ENCODE measurements at regions not wholly inside any gene's neighbourhood (a gene's known extent, or its start where the extent isn't known, plus 50 kb on each side); places are given as distances from the start of the nearest gene placed in this dataset.

DNA sequence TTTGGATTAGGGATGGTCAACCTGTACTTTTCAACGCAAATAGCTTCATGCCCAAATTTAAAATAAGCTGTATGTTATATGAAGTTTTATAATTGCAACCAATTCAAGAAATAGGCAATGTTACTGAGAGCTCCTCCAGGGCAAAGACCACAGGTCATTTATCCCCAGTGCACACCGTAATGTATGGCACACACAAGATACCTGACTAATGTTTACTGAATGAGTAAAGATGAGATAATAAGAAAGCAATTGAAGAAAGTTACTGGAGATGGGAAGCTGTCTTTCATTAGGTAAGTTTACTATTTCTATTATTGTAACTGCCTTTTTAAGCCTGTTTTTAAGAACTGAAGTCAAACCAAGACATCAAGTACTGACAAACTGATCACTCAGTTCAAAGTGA is 184.5 kb upstream of the VRK2 start:
- no peak for DNase-seq (ENCODE audit: low spot score)
- in situ Hi-C loops (cut with HindIII; ENCODE audit: low sequenced_read_pairs), result no loop called here

DNA sequence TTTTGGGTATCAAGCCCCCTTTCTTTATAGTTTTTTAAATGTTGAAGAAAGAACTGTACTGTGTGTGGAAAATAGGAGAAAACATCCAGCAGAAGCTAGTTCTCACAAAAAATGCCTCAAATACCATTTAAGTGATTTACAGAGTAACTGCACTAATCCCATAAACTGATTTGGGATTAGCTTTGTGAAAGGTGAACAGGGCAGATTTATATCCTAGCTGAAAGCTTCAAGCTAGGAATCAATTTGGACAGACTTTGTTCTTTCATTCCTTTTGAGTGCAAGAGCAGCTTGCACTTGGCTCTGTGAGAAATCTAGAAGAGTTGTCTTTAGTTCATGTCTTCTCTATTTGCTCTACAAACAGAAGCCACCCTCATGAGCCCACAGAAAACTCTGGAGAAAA is 183.9 kb upstream of the VRK2 start:
- DNase-seq (ENCODE audit: low spot score), result no peak
- in situ Hi-C loops (cut with HindIII; ENCODE audit: low sequenced_read_pairs), result no loop called here

DNA sequence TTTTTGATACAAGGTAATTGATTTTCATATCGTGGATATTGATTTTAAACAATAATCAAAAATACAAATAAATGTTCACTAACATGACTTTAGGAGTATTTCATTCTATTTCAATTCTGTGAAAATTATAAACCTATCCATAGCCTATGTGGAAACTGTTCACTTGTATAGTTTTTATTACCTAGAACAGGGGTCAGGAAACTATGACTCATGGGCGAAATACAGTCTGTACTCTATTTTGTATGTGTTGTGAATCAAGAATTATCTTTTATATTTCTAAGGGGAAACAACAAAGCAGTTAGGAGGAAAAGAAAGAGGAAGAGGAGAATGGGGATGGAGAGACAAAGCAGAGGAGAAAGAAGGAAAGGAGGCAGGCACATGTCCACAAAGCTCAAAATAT is 181.7 kb upstream of the VRK2 start:
- in situ Hi-C loops (cut with HindIII; ENCODE audit: low sequenced_read_pairs), result no loop called here

DNA sequence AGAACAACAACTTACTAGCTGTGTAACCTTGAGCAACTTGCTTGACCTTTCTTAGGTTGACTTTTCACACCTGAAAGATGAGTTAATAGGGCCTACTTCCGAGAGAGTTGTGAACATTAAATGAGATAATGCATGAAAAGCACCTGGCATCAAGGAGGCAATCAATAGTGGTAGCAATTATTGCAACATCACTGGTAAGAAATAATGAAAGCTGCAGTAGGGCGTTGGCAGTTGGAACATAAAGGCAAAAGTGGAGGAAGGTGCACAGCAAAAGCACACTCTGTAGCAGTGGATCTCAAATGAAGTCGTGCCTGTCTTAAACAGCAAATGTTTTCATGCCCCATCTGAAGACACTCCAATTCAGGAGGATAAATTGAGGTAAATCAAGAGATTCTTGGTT is 178.9 kb upstream of the VRK2 start:
- in situ Hi-C loops (cut with HindIII; ENCODE audit: low sequenced_read_pairs), result no loop called here
- no peak for DNase-seq (ENCODE audit: low spot score)

More for the DNA sequence above, 181.7 kb upstream of the VRK2 start:
- DNase-seq (ENCODE audit: low spot score), result no peak

GRCh38 chr2:57868619-57869139 is 177.9 kb upstream of the VRK2 start:
- DNase-seq (ENCODE audit: low spot score), result no peak
- in situ Hi-C loops (cut with HindIII; ENCODE audit: low sequenced_read_pairs), result no loop called here

GRCh38 chr2:57869758-57870344 is 176.8 kb upstream of the VRK2 start:
- DNase-seq (ENCODE audit: low spot score), result no peak
- in situ Hi-C loops (cut with HindIII; ENCODE audit: low sequenced_read_pairs), result no loop called here

- no peak for DNase-seq (ENCODE audit: low spot score)
- in situ Hi-C loops (cut with HindIII; ENCODE audit: low sequenced_read_pairs), result no loop called here
Measured at GRCh38 chr2:57876313-57876712, 170.3 kb upstream of the VRK2 start.

- no peak for DNase-seq (ENCODE audit: low spot score)
- in situ Hi-C loops (cut with HindIII; ENCODE audit: low sequenced_read_pairs), result no loop called here
Measured at GRCh38 chr2:57877811-57878170, 168.8 kb upstream of the VRK2 start.

GRCh38 chr2:57878171-57878865 is 168.3 kb upstream of the VRK2 start:
- in situ Hi-C loops (cut with HindIII; ENCODE audit: low sequenced_read_pairs), result no loop called here
- DNase-seq (ENCODE audit: low spot score), result no peak

DNA sequence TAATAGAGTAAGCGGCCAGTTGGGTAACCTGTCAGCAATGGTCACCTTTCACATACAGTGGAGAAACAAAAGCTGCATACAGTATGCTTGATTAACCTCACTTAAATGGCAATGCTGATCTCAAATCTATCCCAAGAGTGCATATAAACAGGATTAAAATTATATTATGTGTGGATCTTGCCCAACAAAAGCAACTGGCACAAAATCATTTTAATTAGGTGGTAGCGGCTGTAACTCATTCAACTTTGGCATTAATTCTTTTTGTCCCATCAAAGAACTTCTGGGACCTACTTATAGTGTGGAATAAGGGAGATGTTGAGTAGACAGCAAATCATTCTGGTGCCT is 167.8 kb upstream of the VRK2 start:
- no peak for DNase-seq (ENCODE audit: low spot score)
- in situ Hi-C loops (cut with HindIII; ENCODE audit: low sequenced_read_pairs), result no loop called here

DNA sequence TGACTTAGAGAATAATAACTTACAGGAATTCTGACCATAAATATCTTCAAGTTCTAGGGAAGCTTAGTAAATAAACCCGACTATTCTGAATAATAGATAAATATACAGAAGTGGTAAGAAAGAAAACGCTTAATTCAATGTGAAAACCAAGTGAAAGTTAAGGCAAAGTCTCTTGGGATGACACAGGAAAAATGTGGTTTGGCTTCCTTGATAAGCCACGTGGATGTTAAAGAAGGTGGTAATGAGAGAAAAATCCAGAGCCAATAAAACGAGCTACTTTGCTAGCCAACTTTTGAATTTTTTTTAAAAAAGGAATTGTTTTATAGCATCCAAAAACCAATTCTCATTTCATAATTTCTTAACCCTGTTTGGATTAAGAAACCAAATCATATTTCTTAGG is 166.2 kb upstream of the VRK2 start:
- in situ Hi-C loops (cut with HindIII; ENCODE audit: low sequenced_read_pairs), result no loop called here
- no peak for DNase-seq (ENCODE audit: low spot score)

DNA sequence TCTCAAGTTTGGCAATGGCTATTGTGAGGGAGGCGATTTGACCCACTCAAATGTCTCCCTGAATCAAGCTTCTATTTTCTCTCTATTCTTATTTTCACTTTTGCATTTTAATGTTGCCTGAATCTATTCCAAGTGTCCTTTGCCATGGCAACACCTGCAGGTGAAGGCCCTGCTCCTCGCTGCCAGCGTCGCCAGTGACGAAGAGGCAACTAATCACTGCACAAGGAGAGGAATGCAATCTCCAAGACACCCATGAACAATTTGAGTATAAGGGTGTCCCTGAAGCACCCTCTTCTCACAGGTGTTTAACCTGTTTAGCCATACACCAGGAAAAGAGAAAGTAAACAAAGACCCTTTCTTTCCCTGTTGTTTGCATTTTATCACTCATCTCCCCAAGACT is 165.6 kb upstream of the VRK2 start:
- in situ Hi-C loops (cut with HindIII; ENCODE audit: low sequenced_read_pairs), result no loop called here
- no peak for DNase-seq (ENCODE audit: low spot score)

GRCh38 chr2:57881998-57882888 is 164.4 kb upstream of the VRK2 start:
- in situ Hi-C loops (cut with HindIII; ENCODE audit: low sequenced_read_pairs), result no loop called here
- DNase-seq (ENCODE audit: low spot score), result no peak

- no peak for DNase-seq (ENCODE audit: low spot score)
- in situ Hi-C loops (cut with HindIII; ENCODE audit: low sequenced_read_pairs), result no loop called here
Measured at GRCh38 chr2:57882895-57883515, 163.6 kb upstream of the VRK2 start.

GRCh38 chr2:57884281-57884680 is 162.3 kb upstream of the VRK2 start:
- no peak for DNase-seq (ENCODE audit: low spot score)
- in situ Hi-C loops (cut with HindIII; ENCODE audit: low sequenced_read_pairs), result no loop called here

GRCh38 chr2:57885742-57886141 is 160.9 kb upstream of the VRK2 start:
- in situ Hi-C loops (cut with HindIII; ENCODE audit: low sequenced_read_pairs), result no loop called here
- no peak for DNase-seq (ENCODE audit: low spot score)

GRCh38 chr2:57886161-57886786 is 160.3 kb upstream of the VRK2 start:
- DNase-seq (ENCODE audit: low spot score), result no peak
- in situ Hi-C loops (cut with HindIII; ENCODE audit: low sequenced_read_pairs), result no loop called here

DNA sequence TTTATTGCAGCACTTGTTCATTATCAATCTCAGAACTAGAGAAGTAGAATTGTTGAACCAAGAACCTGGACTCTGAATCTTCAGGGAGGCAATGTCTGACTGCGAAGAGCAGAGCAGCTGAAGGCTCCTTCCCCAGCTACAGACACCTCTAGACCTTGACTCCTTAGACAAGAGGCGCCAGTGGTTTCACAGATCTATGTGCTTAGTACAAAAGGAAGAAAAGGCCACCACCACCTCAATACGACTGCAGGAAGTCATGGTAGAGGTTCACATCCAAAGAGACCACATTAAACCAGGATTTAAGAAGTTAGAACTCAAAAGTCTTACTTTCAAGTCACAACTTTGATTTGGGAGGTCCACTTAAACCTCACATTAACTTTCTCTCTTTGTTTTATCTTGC is 158.1 kb upstream of the VRK2 start:
- in situ Hi-C loops (cut with HindIII; ENCODE audit: low sequenced_read_pairs), result no loop called here
- no peak for DNase-seq (ENCODE audit: low spot score)

GRCh38 chr2:57890464-57890863 is 156.1 kb upstream of the VRK2 start:
- in situ Hi-C loops (cut with HindIII; ENCODE audit: low sequenced_read_pairs), result no loop called here
- no peak for DNase-seq (ENCODE audit: low spot score)
